HEK293T (cell line): ENCODE measurements at regions not wholly inside any gene's neighbourhood (a gene's known extent, or its start where the extent isn't known, plus 50 kb on each side); places are given as distances from the start of the nearest gene placed in this dataset.

ENCODE experiments used
- ELF4 ChIP-seq: fragments of 450-650 bp; IDR thresholded peaks from 2 replicates; pipeline ENCODE4 v1.6.1; 2017; ENCODE audit warnings: antibody characterized with exemption
- FOXA1 ChIP-seq: fragments of 450-650 bp; IDR thresholded peaks from 2 replicates; pipeline ENCODE4 v1.6.1; 2016; ENCODE audit warnings: mild to moderate bottlenecking
- FOXK2 ChIP-seq: fragments of 450-650 bp; IDR thresholded peaks from 2 replicates; pipeline ENCODE4 v1.6.1; 2016; ENCODE audit warnings: mild to moderate bottlenecking
- SP1 ChIP-seq: fragments of 450-650 bp; IDR thresholded peaks from 2 replicates; pipeline ENCODE4 v1.6.1; 2017
- TARDBP ChIP-seq: fragments of 450-650 bp; IDR thresholded peaks from 2 replicates; pipeline ENCODE4 v1.6.1; 2016
- ZNF384 ChIP-seq: fragments of 450-650 bp; IDR thresholded peaks from 2 replicates; pipeline ENCODE4 v1.6.1; 2016

GRCh38 chr3:18713577-18713951 is 288.4 kb upstream of the SATB1 start:
- TF ChIP-seq FOXK2 (no peak), SP1 (no peak), ELF4 (no peak), ZNF384 (no peak), FOXA1 (no peak), TARDBP (no peak)
